GM12891 (cell line): ENCODE measurements at regions not wholly inside any gene's neighbourhood (a gene's known extent, or its start where the extent isn't known, plus 50 kb on each side); places are given as distances from the start of the nearest gene placed in this dataset.

Experiments used
- POLR2A ChIP-seq: IDR thresholded peaks from 2 replicates; pipeline ENCODE4 v1.6.1; 2011; ENCODE audit warnings: low read depth, low read length, control low read depth
- POLR2AphosphoS5 ChIP-seq: IDR thresholded peaks from 2 replicates; pipeline ENCODE4 v1.6.1; 2011; ENCODE audit warnings: low read depth, low read length, control low read depth
- TAF1 ChIP-seq: IDR thresholded peaks from 2 replicates; pipeline ENCODE4 v1.6.1; 2011; ENCODE audit warnings: low read depth, low read length, control low read depth

DNA sequence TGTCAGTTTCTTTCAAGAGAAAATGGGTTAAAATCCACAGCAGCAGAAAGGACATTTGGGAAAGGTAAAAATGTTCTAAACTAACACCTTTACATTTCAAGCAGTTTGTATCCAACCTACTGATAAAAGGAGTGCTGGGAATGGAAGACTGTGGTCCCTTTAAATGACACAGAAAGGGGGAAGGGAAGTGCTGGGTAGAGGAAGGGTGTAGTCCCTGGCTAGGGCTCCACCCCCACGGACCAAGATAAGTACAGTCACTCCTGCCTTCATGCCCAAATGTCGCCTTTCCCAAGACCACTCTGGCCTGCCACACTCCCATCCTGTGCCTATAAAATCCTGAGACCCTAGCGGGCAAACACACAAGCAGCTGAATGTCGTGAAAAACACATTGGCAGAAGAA, 350.9 kb upstream of the POU1F1 start:
- TF ChIP-seq POLR2A, result no peak
- TF ChIP-seq POLR2AphosphoS5, result no peak
- no peak for TF ChIP-seq TAF1
